ENCODE measurements at regions not wholly inside any gene's neighbourhood (a gene's known extent, or its start where the extent isn't known, plus 50 kb on each side); places are given as distances from the start of the nearest gene placed in this dataset.

- Histone ChIP-seq H3K4me1 (no peaks in the 10 kb centered on the region), H3K36me3 (ENCODE audit: control insufficient read depth, insufficient read depth, low read length) (no peaks in the 10 kb centered on the region), H3K4me3 (ENCODE audit: low read depth, low read length) (no peak overlapping the region), H3K9me3 (no peaks in the 10 kb centered on the region), H3K27me3 (replicated peaks; ENCODE audit: control insufficient read depth, insufficient read depth, low read length) (no peaks in the 10 kb centered on the region)
- no peak overlapping the region for H3K27ac Mint-ChIP-seq (ENCODE audit: unreplicated experiment)
- ChIA-PET CTCF (no interaction called here), POLR2A (no interaction called here)
- H3K9me3 Mint-ChIP-seq (ENCODE audit: unreplicated experiment) = no peaks in the 10 kb centered on the region
- no peak for DNase-seq
- TF ChIP-seq CTCF (IDR thresholded peaks at IDR 0.05; ENCODE audit: insufficient read depth in 1 of 2, low read depth in 1 of 2, low read length in 1 of 2, severe bottlenecking in 1 of 2, unreplicated experiment in 1 of 2) = no peak
- peaks cover 15% of the 10 kb centered on the region for H3K27me3 Mint-ChIP-seq (ENCODE audit: insufficient read depth, unreplicated experiment)
- BruUV-seq (replicated peaks) = no TSS peak
- intact Hi-C loops (cut with micrococcal nuclease; ENCODE audit: unreplicated experiment) = no loop called here
- no peak overlapping the region for H3K4me3 Mint-ChIP-seq (ENCODE audit: unreplicated experiment)
- H3K4me1 Mint-ChIP-seq (ENCODE audit: low read depth, unreplicated experiment) = no peaks in the 10 kb centered on the region
- no peaks in the 10 kb centered on the region for H3K36me3 Mint-ChIP-seq (ENCODE audit: insufficient read depth, unreplicated experiment)
Observed at GRCh38 chr1:17883662-17884395, 128.7 kb downstream of the ACTL8 start.

- BruUV-seq (replicated peaks) = no TSS peak
- no peaks in the 10 kb centered on the region for H3K4me1 Mint-ChIP-seq (ENCODE audit: low read depth, unreplicated experiment)
- ChIA-PET POLR2A (no interaction called here), CTCF (interaction anchor here (0.7 kb wide), 1 partner anchor 25 kb away, joined by 11 read pairs; no protein-coding TSS in a partner anchor)
- Histone ChIP-seq H3K36me3 (ENCODE audit: control insufficient read depth, insufficient read depth, low read length) (no peaks in the 10 kb centered on the region), H3K27me3 (replicated peaks; ENCODE audit: control insufficient read depth, insufficient read depth, low read length) (no peaks in the 10 kb centered on the region), H3K4me1 (no peaks in the 10 kb centered on the region), H3K9me3 (no peaks in the 10 kb centered on the region), H3K4me3 (ENCODE audit: low read depth, low read length) (no peak overlapping the region)
- H3K27ac Mint-ChIP-seq (ENCODE audit: unreplicated experiment) = no peak overlapping the region
- peaks cover 21% of the 10 kb centered on the region for H3K27me3 Mint-ChIP-seq (ENCODE audit: insufficient read depth, unreplicated experiment)
- no peak for TF ChIP-seq CTCF (IDR thresholded peaks at IDR 0.05; ENCODE audit: insufficient read depth in 1 of 2, low read depth in 1 of 2, low read length in 1 of 2, severe bottlenecking in 1 of 2, unreplicated experiment in 1 of 2)
- no peak for DNase-seq
- no peaks in the 10 kb centered on the region for H3K36me3 Mint-ChIP-seq (ENCODE audit: insufficient read depth, unreplicated experiment)
- no peak overlapping the region for H3K4me3 Mint-ChIP-seq (ENCODE audit: unreplicated experiment)
- no peaks in the 10 kb centered on the region for H3K9me3 Mint-ChIP-seq (ENCODE audit: unreplicated experiment)
- intact Hi-C loops (cut with micrococcal nuclease; ENCODE audit: unreplicated experiment) = no loop called here
Observed at GRCh38 chr1:17885663-17886320, 130.7 kb downstream of the ACTL8 start.

GRCh38 chr1:17886386-17886785 lies 131.3 kb downstream of the ACTL8 start:
- no peak for TF ChIP-seq CTCF (IDR thresholded peaks at IDR 0.05; ENCODE audit: insufficient read depth in 1 of 2, low read depth in 1 of 2, low read length in 1 of 2, severe bottlenecking in 1 of 2, unreplicated experiment in 1 of 2)
- H3K9me3 ChIP-seq = no peaks in the 10 kb centered on the region
- no peaks in the 10 kb centered on the region for H3K9me3 Mint-ChIP-seq (ENCODE audit: unreplicated experiment)
- ChIA-PET CTCF (interaction anchor here (0.7 kb wide), 1 partner anchor 25 kb away, joined by 11 read pairs; no protein-coding TSS in a partner anchor), POLR2A (no interaction called here)
- no peak overlapping the region for H3K27ac Mint-ChIP-seq (ENCODE audit: unreplicated experiment)
- BruUV-seq (replicated peaks) = no TSS peak
- H3K36me3 Mint-ChIP-seq (ENCODE audit: insufficient read depth, unreplicated experiment) = no peaks in the 10 kb centered on the region
- H3K27me3 ChIP-seq (replicated peaks; ENCODE audit: control insufficient read depth, insufficient read depth, low read length) = no peaks in the 10 kb centered on the region
- no peak overlapping the region for H3K4me3 Mint-ChIP-seq (ENCODE audit: unreplicated experiment)
- intact Hi-C loops (cut with micrococcal nuclease; ENCODE audit: unreplicated experiment) = no loop called here
- H3K36me3 ChIP-seq (ENCODE audit: control insufficient read depth, insufficient read depth, low read length) = no peaks in the 10 kb centered on the region
- DNase-seq = no peak
- no peaks in the 10 kb centered on the region for H3K4me1 ChIP-seq
- peaks cover 25% of the 10 kb centered on the region for H3K27me3 Mint-ChIP-seq (ENCODE audit: insufficient read depth, unreplicated experiment)
- H3K4me1 Mint-ChIP-seq (ENCODE audit: low read depth, unreplicated experiment) = no peaks in the 10 kb centered on the region
- H3K4me3 ChIP-seq (ENCODE audit: low read depth, low read length) = no peak overlapping the region

All from Caco-2 (cell line).